ENCODE measurements at regions not wholly inside any gene's neighbourhood (a gene's known extent, or its start where the extent isn't known, plus 50 kb on each side); places are given as distances from the start of the nearest gene placed in this dataset.

DNA sequence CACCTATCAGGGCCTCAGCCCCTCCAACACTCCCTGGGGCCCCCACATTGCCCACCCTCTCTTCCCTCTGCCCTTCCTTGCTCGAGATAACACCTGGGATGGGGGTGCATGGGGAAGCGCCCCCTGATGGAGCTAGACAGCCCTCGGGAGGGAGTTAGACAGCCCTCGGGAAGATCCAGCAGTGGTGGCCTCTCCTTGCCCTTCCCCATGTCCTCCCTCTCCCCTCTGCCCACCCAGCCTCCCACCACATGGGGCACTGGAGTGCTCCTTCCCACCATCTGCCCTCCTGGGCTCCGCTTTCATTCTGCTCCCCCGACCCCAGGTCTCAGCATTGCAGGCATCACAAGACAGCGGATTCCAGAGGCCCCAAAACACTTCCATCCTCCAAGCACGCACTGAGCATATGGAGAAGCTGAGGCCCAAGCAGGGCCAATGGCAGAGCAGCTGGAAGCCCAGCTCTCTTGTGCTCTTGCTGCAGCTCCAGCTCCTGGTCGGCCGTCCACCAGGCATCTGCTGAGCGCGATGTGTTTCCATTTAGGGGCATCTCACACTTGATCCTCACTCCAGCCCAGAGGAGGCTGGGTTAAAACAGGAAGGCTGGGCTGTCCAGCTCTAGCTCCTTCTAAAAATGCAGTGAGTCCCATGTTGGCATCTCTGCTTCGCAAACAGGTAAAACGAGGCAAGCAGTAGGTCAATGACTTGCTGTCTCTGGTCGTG is 65.6 kb downstream of the IGLL1 start (continued):
- no peak for TF ChIP-seq ZNF596 (tag by site-specific recombination; IDR thresholded peaks at IDR 0.05)
- TF ChIP-seq, protein P1, sequence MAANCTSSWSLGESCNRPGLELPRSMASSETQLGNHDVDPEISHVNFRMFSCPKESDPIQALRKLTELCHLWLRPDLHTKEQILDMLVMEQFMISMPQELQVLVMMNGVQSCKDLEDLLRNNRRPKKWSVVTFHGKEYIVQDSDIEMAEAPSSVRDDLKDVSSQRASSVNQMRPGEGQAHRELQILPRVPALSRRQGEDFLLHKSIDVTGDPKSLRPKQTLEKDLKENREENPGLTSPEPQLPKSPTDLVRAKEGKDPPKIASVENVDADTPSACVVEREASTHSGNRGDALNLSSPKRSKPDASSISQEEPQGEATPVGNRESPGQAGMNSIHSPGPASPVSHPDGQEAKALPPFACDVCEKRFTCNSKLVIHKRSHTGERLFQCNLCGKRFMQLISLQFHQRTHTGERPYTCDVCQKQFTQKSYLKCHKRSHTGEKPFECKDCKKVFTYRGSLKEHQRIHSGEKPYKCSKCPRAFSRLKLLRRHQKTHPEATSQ (tag by site-specific recombination; IDR thresholded peaks at IDR 0.05), result no peak
- TF ChIP-seq EGR2 (tag by site-specific recombination; IDR thresholded peaks at IDR 0.05; ENCODE audit: low read depth), result peak; percentile 65
- TF ChIP-seq, protein P2, sequence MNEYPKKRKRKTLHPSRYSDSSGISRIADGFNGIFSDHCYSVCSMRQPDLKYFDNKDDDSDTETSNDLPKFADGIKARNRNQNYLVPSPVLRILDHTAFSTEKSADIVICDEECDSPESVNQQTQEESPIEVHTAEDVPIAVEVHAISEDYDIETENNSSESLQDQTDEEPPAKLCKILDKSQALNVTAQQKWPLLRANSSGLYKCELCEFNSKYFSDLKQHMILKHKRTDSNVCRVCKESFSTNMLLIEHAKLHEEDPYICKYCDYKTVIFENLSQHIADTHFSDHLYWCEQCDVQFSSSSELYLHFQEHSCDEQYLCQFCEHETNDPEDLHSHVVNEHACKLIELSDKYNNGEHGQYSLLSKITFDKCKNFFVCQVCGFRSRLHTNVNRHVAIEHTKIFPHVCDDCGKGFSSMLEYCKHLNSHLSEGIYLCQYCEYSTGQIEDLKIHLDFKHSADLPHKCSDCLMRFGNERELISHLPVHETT (tag by site-specific recombination; IDR thresholded peaks at IDR 0.05), result no peak
- TF ChIP-seq TRIM28 (IDR thresholded peaks at IDR 0.05; ENCODE audit: borderline replicate concordance, low read length), result no peak
- TF ChIP-seq, protein P3, sequence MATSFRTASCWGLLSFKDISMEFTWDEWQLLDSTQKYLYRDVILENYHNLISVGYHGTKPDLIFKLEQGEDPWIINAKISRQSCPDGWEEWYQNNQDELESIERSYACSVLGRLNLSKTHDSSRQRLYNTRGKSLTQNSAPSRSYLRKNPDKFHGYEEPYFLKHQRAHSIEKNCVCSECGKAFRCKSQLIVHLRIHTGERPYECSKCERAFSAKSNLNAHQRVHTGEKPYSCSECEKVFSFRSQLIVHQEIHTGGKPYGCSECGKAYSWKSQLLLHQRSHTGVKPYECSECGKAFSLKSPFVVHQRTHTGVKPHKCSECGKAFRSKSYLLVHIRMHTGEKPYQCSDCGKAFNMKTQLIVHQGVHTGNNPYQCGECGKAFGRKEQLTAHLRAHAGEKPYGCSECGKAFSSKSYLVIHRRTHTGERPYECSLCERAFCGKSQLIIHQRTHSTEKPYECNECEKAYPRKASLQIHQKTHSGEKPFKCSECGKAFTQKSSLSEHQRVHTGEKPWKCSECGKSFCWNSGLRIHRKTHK (tag by site-specific recombination; IDR thresholded peaks at IDR 0.05), result no peak
- TF ChIP-seq KLF16 (tag by site-specific recombination; IDR thresholded peaks at IDR 0.05), result no peak
- TF ChIP-seq ZNF544 (tag by site-specific recombination; IDR thresholded peaks at IDR 0.05), result no peak
- TF ChIP-seq, protein P4, sequence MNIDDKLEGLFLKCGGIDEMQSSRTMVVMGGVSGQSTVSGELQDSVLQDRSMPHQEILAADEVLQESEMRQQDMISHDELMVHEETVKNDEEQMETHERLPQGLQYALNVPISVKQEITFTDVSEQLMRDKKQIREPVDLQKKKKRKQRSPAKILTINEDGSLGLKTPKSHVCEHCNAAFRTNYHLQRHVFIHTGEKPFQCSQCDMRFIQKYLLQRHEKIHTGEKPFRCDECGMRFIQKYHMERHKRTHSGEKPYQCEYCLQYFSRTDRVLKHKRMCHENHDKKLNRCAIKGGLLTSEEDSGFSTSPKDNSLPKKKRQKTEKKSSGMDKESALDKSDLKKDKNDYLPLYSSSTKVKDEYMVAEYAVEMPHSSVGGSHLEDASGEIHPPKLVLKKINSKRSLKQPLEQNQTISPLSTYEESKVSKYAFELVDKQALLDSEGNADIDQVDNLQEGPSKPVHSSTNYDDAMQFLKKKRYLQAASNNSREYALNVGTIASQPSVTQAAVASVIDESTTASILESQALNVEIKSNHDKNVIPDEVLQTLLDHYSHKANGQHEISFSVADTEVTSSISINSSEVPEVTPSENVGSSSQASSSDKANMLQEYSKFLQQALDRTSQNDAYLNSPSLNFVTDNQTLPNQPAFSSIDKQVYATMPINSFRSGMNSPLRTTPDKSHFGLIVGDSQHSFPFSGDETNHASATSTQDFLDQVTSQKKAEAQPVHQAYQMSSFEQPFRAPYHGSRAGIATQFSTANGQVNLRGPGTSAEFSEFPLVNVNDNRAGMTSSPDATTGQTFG (tag by site-specific recombination; IDR thresholded peaks at IDR 0.05; ENCODE audit: borderline replicate concordance), result no peak
- no peak for TF ChIP-seq ZNF175 (tag by site-specific recombination; IDR thresholded peaks at IDR 0.05)
- TF ChIP-seq IKZF3 (tag by site-specific recombination; IDR thresholded peaks at IDR 0.05), result no peak
- TF ChIP-seq ZBTB20 (tag by site-specific recombination; IDR thresholded peaks at IDR 0.05), result no peak
- TF ChIP-seq ZFHX2 (tag by site-specific recombination; conservative IDR thresholded peaks at IDR 0.05), result peak; percentile 49
- TF ChIP-seq ZNF155 (tag by site-specific recombination; IDR thresholded peaks at IDR 0.05), result no peak
- TF ChIP-seq, protein P5, sequence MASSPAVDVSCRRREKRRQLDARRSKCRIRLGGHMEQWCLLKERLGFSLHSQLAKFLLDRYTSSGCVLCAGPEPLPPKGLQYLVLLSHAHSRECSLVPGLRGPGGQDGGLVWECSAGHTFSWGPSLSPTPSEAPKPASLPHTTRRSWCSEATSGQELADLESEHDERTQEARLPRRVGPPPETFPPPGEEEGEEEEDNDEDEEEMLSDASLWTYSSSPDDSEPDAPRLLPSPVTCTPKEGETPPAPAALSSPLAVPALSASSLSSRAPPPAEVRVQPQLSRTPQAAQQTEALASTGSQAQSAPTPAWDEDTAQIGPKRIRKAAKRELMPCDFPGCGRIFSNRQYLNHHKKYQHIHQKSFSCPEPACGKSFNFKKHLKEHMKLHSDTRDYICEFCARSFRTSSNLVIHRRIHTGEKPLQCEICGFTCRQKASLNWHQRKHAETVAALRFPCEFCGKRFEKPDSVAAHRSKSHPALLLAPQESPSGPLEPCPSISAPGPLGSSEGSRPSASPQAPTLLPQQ (tag by site-specific recombination; IDR thresholded peaks at IDR 0.05), result no peak
- TF ChIP-seq ZNF341 (tag by site-specific recombination; IDR thresholded peaks at IDR 0.05; ENCODE audit: low read depth), result peak; percentile 61
- no peak for TF ChIP-seq ZNF16 (tag by site-specific recombination; IDR thresholded peaks at IDR 0.05; ENCODE audit: low read depth)
- no peak for TF ChIP-seq ZNF792 (tag by site-specific recombination; IDR thresholded peaks at IDR 0.05)
- TF ChIP-seq ZNF707 (tag by site-specific recombination; IDR thresholded peaks at IDR 0.05), result no peak

DNA sequence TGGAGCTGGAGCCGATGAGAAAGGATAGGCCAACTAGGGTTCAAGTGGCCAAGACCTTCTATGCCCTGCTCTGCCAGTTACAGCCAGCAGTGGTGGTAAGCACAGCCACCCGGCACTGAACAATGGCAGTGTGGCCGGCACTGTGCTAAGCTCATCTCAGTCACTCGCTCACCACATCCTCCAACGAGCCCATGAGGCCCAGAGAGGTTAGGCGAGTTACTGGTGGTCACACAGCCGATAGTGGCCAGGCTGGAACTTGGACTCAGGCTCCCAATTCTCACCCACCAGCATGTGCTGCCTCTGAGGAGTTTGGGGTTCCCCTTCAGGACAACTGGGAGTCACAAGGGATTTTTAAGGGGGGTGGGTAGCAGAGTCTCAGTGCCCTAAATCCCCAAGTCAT is 66.4 kb downstream of the IGLL1 start:
- ChIA-PET POLR2A (no interaction called here), CTCF (no interaction called here)
- TF ChIP-seq ZNF768 (tag by site-specific recombination; IDR thresholded peaks at IDR 0.05) (0 out of 2 replicates have a peak, but pooled peaks have one; percentile 46), SP3 (tag by site-specific recombination; IDR thresholded peaks at IDR 0.05) (no peak)
- H3K27ac ChIP-seq (ENCODE audit: extremely low read depth, low read depth, low read length), result no peak overlapping the region
- H3K9me3 ChIP-seq (ENCODE audit: control insufficient read depth, insufficient read depth, low read depth, low read length), result no peaks in the 10 kb centered on the region
- H3K36me3 ChIP-seq (ENCODE audit: control insufficient read depth in 2 of 2, insufficient read depth in 1 of 2, low read length in 2 of 2), result no peaks in the 10 kb centered on the region
- H3K4me1 ChIP-seq (ENCODE audit: control insufficient read depth, insufficient read depth, low read length), result peaks cover 3% of the 10 kb centered on the region; the same call in 1 of the 2 replicates
- no peak overlapping the region for H3K4me3 ChIP-seq (ENCODE audit: low read depth, low read length)

All from HEK293 (cell line).